Endodermal cell (in vitro differentiated cells): ENCODE measurements at regions not wholly inside any gene's neighbourhood (a gene's known extent, or its start where the extent isn't known, plus 50 kb on each side); places are given as distances from the start of the nearest gene placed in this dataset.

ENCODE experiments used
- DNase-seq: peaks from one replicate; pipeline ENCODE4 v3.0.0-alpha.2; 2017
- H3K27ac ChIP-seq: 2 replicates; pipeline ENCODE4 v1.5.1; 2013; ENCODE audit warnings: mild to moderate bottlenecking, low read depth, low read length, moderate library complexity
- H3K27me3 ChIP-seq: 2 replicates; pipeline ENCODE4 v1.6.1; 2013; ENCODE audit warnings: mild to moderate bottlenecking, low read length, moderate library complexity; ENCODE audit not compliant: insufficient read depth, control insufficient read depth, poor library complexity, severe bottlenecking
- H3K36me3 ChIP-seq: 2 replicates; pipeline ENCODE4 v1.7.0; 2013; ENCODE audit warnings: mild to moderate bottlenecking, low read length, moderate library complexity; ENCODE audit not compliant: control insufficient read depth, insufficient read depth
- H3K4me1 ChIP-seq: one replicate; pipeline ENCODE4 v1.7.0; 2013; ENCODE audit warnings: low read length; ENCODE audit not compliant: control insufficient read depth, insufficient read depth
- H3K4me3 ChIP-seq: 2 replicates; pipeline ENCODE4 v1.5.1; 2013; ENCODE audit warnings: mild to moderate bottlenecking, low read length, moderate library complexity
- H3K9ac ChIP-seq: 2 replicates; pipeline ENCODE4 v1.6.1; 2013; ENCODE audit warnings: mild to moderate bottlenecking, low read length, moderate library complexity; ENCODE audit not compliant: poor library complexity, severe bottlenecking; ENCODE audit errors: extremely low read depth
- H3K9me3 ChIP-seq: 2 replicates; pipeline ENCODE4 v1.6.1; 2013; ENCODE audit warnings: mild to moderate bottlenecking, low read length, moderate library complexity; ENCODE audit not compliant: control insufficient read depth
- H3K27ac Mint-ChIP-seq: 2 replicates; pipeline ENCODE4 v1.8.0; 2020; ENCODE audit warnings: mixed read lengths
- H3K27me3 Mint-ChIP-seq: 2 replicates; pipeline ENCODE4 v1.8.0; 2021; ENCODE audit warnings: mild to moderate bottlenecking, mixed read lengths; ENCODE audit not compliant: insufficient read depth
- H3K36me3 Mint-ChIP-seq: 2 replicates; pipeline ENCODE4 v1.8.0; 2020; ENCODE audit warnings: low read depth, mixed read lengths
- H3K4me1 Mint-ChIP-seq: 2 replicates; pipeline ENCODE4 v1.8.0; 2020; ENCODE audit warnings: mixed read lengths
- H3K4me3 Mint-ChIP-seq: 2 replicates; pipeline ENCODE4 v1.8.0; 2020; ENCODE audit warnings: mild to moderate bottlenecking, moderate library complexity, mixed read lengths
- H3K9me3 Mint-ChIP-seq: 2 replicates; pipeline ENCODE4 v1.8.0; 2020; ENCODE audit warnings: mild to moderate bottlenecking, mixed read lengths
- WGBS, 2 experiments: methylation state at CpG; one replicate each; pipeline versions ENCODE4 v1.1.5 to v1.1.7; 2013; ENCODE audit warnings: missing lambda C conversion rate in 2 of 2, mixed read lengths in 1 of 2; ENCODE audit not compliant: insufficient coverage in 1 of 2, insufficient read length in 1 of 2; 5-methylcytosine and 5-hydroxymethylcytosine counted together
- TF ChIP-seq, protein P1 (sequence below): fragments of 200-600 bp; sonication (generic); conservative IDR thresholded peaks from 2 replicates; pipeline ENCODE4 v1.5.0; 2021; ENCODE audit warnings: antibody characterized with exemption, mild to moderate bottlenecking

GRCh38 chr11:115067900-115068530 is 389.7 kb downstream of the NXPE2 start:
- Histone ChIP-seq H3K9me3 (no peaks in the 10 kb centered on the region), H3K9ac (no peak overlapping the region), H3K4me3 (no peak overlapping the region), H3K4me1 (no peaks in the 10 kb centered on the region), H3K36me3 (no peaks in the 10 kb centered on the region), H3K27me3 (no peaks in the 10 kb centered on the region), H3K27ac (no peak overlapping the region)
- no peak for DNase-seq
- Mint-ChIP-seq H3K36me3 (no peaks in the 10 kb centered on the region), H3K4me3 (no peak overlapping the region), H3K9me3 (no peaks in the 10 kb centered on the region), H3K4me1 (peaks cover 11% of the 10 kb centered on the region), H3K27me3 (no peaks in the 10 kb centered on the region), H3K27ac (no peak overlapping the region)
- TF ChIP-seq, protein P1, sequence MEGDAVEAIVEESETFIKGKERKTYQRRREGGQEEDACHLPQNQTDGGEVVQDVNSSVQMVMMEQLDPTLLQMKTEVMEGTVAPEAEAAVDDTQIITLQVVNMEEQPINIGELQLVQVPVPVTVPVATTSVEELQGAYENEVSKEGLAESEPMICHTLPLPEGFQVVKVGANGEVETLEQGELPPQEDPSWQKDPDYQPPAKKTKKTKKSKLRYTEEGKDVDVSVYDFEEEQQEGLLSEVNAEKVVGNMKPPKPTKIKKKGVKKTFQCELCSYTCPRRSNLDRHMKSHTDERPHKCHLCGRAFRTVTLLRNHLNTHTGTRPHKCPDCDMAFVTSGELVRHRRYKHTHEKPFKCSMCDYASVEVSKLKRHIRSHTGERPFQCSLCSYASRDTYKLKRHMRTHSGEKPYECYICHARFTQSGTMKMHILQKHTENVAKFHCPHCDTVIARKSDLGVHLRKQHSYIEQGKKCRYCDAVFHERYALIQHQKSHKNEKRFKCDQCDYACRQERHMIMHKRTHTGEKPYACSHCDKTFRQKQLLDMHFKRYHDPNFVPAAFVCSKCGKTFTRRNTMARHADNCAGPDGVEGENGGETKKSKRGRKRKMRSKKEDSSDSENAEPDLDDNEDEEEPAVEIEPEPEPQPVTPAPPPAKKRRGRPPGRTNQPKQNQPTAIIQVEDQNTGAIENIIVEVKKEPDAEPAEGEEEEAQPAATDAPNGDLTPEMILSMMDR, result no peak
- WGBS, 2 experiments, result 92 to 98% methylated on average over 5 to 9 of the region's 9 CpGs

DNA sequence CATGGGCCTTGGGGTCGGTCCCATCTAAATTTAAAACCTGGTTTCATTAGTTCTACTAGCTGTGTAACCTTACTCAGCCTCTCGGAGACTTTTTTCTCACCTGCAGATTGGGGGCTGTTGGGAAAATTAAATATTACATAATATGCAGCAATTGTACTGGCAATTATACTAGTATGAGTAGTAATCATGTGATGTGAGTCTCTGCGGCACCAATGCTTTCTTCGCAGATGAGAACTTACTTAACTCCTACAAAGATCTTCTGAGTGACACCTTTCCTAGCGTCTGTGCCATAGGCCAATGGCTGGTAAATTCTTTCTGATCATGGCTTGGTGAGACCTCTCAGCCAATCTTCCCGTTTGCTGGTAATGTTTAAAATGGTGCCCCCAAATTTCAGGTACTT is 391.3 kb downstream of the NXPE2 start:
- Mint-ChIP-seq H3K36me3 (no peaks in the 10 kb centered on the region), H3K9me3 (no peaks in the 10 kb centered on the region), H3K27ac (no peak overlapping the region), H3K4me3 (no peak overlapping the region), H3K4me1 (peaks cover 11% of the 10 kb centered on the region), H3K27me3 (no peaks in the 10 kb centered on the region)
- Histone ChIP-seq H3K36me3 (no peaks in the 10 kb centered on the region), H3K4me1 (no peaks in the 10 kb centered on the region), H3K9me3 (no peaks in the 10 kb centered on the region), H3K27ac (no peak overlapping the region), H3K9ac (no peak overlapping the region), H3K4me3 (no peak overlapping the region), H3K27me3 (no peaks in the 10 kb centered on the region)
- DNase-seq, result no peak
- TF ChIP-seq, protein P1, result no peak
- 90 to 94% methylated on average over 4 to 6 of the region's 6 CpGs for WGBS, 2 experiments

DNA sequence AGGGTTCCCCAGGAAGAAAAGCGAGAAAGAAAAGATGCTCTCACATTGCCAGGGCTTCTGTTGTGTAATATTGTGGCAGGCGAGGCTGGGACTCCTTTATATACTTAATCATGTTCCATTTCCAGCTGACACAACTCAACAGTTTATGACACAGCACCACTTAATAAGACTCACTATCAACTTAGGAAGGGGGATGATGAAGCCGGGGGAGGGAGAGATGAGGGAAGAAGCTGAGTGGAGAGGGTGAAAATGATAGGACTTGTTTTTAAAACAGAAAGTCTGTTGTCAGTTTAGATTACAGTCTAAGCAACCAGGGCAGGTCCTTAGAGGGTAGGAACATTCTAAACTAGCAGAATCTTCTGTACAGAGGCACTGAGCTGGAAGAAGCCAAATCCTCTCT is 397.0 kb downstream of the NXPE2 start:
- no peak overlapping the region for H3K9ac ChIP-seq
- WGBS, 2 experiments, result 74 to 80% methylated on average over 1 to 3 of the region's 3 CpGs
- no peaks in the 10 kb centered on the region for H3K36me3 Mint-ChIP-seq

More for the DNA sequence above, 397.0 kb downstream of the NXPE2 start:
- H3K27me3 ChIP-seq, result peaks cover 21% of the 10 kb centered on the region
- Mint-ChIP-seq H3K4me1 (peaks cover 3% of the 10 kb centered on the region), H3K4me3 (no peak overlapping the region), H3K27ac (no peak overlapping the region), H3K27me3 (peaks cover 14% of the 10 kb centered on the region), H3K9me3 (no peaks in the 10 kb centered on the region)
- no peak for DNase-seq
- TF ChIP-seq, protein P1, result no peak
- H3K9me3 ChIP-seq, result no peaks in the 10 kb centered on the region
- no peaks in the 10 kb centered on the region for H3K36me3 ChIP-seq
- no peaks in the 10 kb centered on the region for H3K4me1 ChIP-seq
- H3K4me3 ChIP-seq, result no peak overlapping the region
- H3K27ac ChIP-seq, result no peak overlapping the region
